GM12864 (cell line): ENCODE measurements at regions not wholly inside any gene's neighbourhood (a gene's known extent, or its start where the extent isn't known, plus 50 kb on each side); places are given as distances from the start of the nearest gene placed in this dataset.
"Not testable (repeated sequence)": the region's sequence is repeated elsewhere in the genome, so short reads cannot be mapped to it uniquely, and the experiment has no call there.

Experiments
- DNase-seq: peaks from one replicate; pipeline ENCODE4 v3.0.0-alpha.2; 2011; ENCODE audit warnings: low read depth
- H3K4me3 ChIP-seq: 2 replicates; pipeline ENCODE4 v1.5.1; 2011; ENCODE audit warnings: mild to moderate bottlenecking, low read depth, low read length, control low read depth
- TF ChIP-seq, protein P1 (sequence below): IDR thresholded peaks from 2 replicates; pipeline ENCODE4 v1.5.1; 2011; ENCODE audit warnings: low read depth, mild to moderate bottlenecking, moderate library complexity, low read length, control low read depth, inconsistent platforms; ENCODE audit errors: missing control alignments

DNA sequence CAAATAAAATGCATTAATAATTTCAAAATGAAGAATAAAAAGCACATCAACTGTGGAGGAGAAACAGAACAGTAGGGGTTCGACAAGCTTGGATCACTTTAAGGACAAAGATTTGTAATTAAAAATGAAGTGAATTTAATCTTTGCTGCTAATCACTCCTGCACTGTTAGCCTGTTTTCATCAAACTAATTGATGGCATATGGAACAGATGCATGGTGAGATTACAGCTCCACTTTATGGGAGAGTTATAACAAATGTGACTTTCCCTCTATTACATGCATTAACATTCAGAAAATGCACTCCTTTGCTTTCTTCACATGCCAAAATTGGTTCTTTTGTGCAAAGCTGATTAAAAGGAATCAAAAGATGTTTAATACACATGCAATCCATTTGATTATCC, 207.2 kb upstream of the C21orf91 start:
- TF ChIP-seq, protein P1, sequence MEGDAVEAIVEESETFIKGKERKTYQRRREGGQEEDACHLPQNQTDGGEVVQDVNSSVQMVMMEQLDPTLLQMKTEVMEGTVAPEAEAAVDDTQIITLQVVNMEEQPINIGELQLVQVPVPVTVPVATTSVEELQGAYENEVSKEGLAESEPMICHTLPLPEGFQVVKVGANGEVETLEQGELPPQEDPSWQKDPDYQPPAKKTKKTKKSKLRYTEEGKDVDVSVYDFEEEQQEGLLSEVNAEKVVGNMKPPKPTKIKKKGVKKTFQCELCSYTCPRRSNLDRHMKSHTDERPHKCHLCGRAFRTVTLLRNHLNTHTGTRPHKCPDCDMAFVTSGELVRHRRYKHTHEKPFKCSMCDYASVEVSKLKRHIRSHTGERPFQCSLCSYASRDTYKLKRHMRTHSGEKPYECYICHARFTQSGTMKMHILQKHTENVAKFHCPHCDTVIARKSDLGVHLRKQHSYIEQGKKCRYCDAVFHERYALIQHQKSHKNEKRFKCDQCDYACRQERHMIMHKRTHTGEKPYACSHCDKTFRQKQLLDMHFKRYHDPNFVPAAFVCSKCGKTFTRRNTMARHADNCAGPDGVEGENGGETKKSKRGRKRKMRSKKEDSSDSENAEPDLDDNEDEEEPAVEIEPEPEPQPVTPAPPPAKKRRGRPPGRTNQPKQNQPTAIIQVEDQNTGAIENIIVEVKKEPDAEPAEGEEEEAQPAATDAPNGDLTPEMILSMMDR, result no peak
- no peak overlapping the region for H3K4me3 ChIP-seq
- no peak for DNase-seq

DNA sequence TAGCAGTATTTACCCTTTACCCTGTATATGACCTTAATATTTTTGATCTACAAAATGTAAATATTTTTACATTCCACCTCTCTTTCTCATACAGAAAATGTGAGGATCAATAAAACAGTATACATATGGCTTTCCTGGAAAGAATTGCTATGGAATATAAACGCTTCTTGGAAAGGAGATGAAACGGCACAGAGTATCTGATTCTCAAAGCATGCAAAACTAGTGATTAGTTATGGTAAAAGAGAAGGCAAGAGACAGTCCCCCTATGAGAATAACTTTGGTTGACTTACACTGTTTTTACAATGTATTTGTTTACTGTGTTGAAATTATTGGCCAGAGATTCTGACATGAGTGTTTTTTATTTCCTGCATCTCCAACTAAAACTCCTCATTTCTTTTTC, 204.6 kb upstream of the C21orf91 start:
- no peak overlapping the region for H3K4me3 ChIP-seq
- DNase-seq, result no peak
- TF ChIP-seq, protein P1, result no peak

DNA sequence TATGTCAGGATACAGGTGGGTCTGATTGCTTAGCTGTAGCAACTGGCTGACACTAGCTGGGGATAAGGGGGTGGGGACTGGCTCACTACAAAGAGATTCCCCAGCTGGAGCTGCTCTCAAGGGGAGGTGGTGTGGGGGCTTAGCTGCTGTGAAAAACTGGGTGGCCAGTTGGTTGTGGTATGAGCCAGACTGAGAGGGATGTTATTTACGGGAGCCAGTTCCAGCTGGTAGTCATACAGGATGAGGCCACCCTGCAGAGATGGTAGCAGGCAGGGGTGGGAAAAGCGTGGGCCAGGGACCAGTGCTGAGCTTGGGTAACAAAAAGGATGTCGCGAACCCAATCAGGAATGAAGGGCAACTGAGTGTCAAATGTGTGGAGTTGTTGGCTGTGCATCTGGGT, 204.0 kb upstream of the C21orf91 start:
- no peak for DNase-seq
- H3K4me3 ChIP-seq, result no peak overlapping the region
- TF ChIP-seq, protein P1, result no peak

DNA sequence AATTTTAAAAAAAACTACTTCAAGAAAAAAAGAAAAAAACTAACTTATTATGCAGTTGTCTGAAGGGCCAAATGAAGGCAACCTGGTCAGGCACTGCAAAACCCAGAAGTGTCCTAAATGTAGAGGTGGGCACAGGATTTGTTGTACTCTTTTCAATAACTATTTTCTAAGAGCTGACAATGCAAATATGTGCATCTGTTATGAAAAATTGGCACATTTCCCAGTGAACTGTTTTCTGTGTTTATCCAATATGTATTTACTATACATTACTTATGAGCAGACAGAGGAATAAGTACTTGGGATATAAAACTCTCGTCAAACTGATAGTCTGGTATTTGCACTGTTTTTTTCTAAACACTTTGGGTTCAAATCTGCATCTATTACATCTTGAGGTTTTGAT, 188.0 kb upstream of the C21orf91 start:
- no peak for DNase-seq
- TF ChIP-seq, protein P1, result no peak
- no peak overlapping the region for H3K4me3 ChIP-seq

DNA sequence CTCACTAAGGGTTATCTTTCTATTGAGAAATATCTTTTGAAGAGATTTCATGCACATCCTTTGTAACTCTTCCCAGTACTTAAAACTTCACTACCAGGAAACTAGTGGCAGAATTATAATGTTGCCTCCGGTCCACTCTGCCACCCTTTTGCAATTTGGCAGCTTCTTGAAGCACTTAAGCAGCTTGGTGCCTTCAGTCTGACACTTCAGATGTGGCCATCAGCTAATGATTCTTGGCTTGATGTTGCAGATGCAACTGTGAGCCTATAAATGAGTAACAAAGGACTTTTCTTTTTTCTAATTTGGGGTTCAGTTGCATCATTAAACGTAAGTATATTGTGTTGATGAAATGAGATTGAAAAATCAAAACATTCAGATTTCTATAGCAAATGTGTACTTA, 187.5 kb upstream of the C21orf91 start:
- TF ChIP-seq, protein P1, result no peak
- no peak overlapping the region for H3K4me3 ChIP-seq
- no peak for DNase-seq

DNA sequence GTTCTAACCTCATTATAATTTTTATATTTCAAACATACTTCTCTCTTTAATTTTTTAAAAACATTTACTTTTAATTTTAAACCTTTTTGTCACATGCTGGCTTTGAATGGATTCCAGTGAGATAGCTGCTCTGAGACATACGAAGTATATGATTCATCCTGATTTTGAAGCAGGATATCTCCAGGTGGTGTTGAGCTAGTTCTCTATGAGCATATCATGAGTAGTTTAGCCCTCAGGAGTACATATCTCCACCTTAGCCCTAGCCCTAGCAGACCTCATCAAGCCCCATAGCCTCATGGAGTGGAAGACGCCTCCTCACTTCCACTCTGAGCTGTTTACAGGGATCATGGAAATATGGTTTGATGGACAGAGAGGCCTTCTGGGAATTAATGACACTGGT, 183.2 kb upstream of the C21orf91 start:
- no peak for DNase-seq
- TF ChIP-seq, protein P1, result no peak

DNA sequence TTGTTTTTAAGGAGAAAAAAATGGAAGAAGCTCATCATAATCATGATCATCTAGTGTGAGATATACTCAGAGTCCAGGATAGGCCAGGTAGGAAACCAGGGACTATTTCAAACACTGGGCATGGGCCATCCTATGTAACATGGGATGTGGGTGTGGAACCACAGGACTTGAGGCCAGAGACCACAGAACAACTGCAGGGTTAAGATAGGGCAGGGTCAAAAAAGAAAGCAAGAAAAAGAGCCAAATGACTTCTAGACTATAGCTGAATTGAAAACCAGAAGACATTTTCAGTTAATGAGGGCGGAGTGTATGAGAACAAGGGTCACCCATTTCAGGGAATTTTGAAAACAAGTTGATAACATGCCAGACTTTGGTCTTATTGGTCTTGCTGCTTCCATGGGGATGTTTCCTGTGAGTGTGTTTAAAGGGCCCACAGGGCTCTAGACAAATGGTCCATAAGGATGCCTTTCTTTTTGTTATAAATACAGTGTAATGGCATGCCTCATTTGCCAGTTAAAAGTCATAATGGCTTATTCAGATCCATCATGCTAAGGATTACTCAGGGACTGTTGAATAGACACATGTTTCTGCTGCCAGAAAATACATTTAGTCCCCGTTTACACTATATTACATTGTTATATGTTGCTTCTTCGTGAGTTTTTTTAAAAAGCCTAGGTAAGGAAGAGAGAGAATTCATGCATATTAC, 182.0 kb upstream of the C21orf91 start:
- DNase-seq, result no peak
- TF ChIP-seq, protein P1, result no peak
- no peak overlapping the region for H3K4me3 ChIP-seq

More for the DNA sequence above, 183.2 kb upstream of the C21orf91 start:
- no peak overlapping the region for H3K4me3 ChIP-seq

DNA sequence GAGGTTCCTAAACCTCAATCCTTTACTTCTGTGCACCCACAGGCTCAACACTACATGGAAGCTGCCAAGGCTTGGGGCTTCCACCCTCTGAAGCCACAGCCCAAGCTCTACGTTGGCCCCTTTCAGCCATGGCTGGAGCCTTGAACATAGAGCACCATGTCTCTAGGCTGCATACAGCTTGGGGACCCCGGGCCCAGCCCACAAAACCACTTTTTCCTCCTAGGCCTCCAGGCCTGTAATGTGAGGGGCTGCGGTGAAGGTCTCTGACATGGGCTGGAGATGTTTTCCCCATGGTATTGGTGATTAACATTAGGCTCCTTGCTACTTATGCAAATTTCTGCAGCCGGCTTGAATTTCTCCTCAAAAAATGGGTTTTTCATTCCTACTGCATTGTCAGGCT, 179.4 kb upstream of the C21orf91 start:
- H3K4me3 ChIP-seq, DNase-seq: not testable (repeated sequence)
